GM12864 (cell line): ENCODE measurements at regions not wholly inside any gene's neighbourhood (a gene's known extent, or its start where the extent isn't known, plus 50 kb on each side); places are given as distances from the start of the nearest gene placed in this dataset.

Source experiments
- DNase-seq: peaks from one replicate; pipeline ENCODE4 v3.0.0-alpha.2; 2011; ENCODE audit warnings: low read depth
- H3K4me3 ChIP-seq: 2 replicates; pipeline ENCODE4 v1.5.1; 2011; ENCODE audit warnings: mild to moderate bottlenecking, low read depth, low read length, control low read depth
- CTCF ChIP-seq: IDR thresholded peaks from 2 replicates; pipeline ENCODE4 v1.5.1; 2011; ENCODE audit warnings: low read depth, mild to moderate bottlenecking, moderate library complexity, low read length, control low read depth, inconsistent platforms; ENCODE audit errors: missing control alignments

- DNase-seq, result no peak
- TF ChIP-seq CTCF, result no peak
- no peak overlapping the region for H3K4me3 ChIP-seq
Observed at GRCh38 chr5:114201332-114201731, 160.5 kb upstream of the KCNN2 start.

GRCh38 chr5:114204923-114205322 is 156.9 kb upstream of the KCNN2 start:
- no peak for DNase-seq
- no peak for TF ChIP-seq CTCF
- H3K4me3 ChIP-seq, result no peak overlapping the region

- H3K4me3 ChIP-seq, result no peak overlapping the region
- TF ChIP-seq CTCF, result no peak
- DNase-seq, result no peak
Observed at GRCh38 chr5:114206640-114207039, 155.2 kb upstream of the KCNN2 start.

- no peak for DNase-seq
- no peak overlapping the region for H3K4me3 ChIP-seq
- no peak for TF ChIP-seq CTCF
Observed at GRCh38 chr5:114207615-114208014, 154.3 kb upstream of the KCNN2 start.

- no peak for DNase-seq
- no peak overlapping the region for H3K4me3 ChIP-seq
- TF ChIP-seq CTCF, result no peak
Observed at GRCh38 chr5:114208120-114208519, 153.8 kb upstream of the KCNN2 start.

GRCh38 chr5:114208588-114208987 is 153.3 kb upstream of the KCNN2 start:
- TF ChIP-seq CTCF, result no peak
- no peak overlapping the region for H3K4me3 ChIP-seq
- no peak for DNase-seq

GRCh38 chr5:114210662-114211061 is 151.2 kb upstream of the KCNN2 start:
- DNase-seq, result no peak
- H3K4me3 ChIP-seq, result no peak overlapping the region
- TF ChIP-seq CTCF, result no peak
